Stimulated activated CD8-positive, alpha-beta memory T cell treated with anti-CD3 and anti-CD28 coated beads, Interleukin-2, amount 100 ng/mL, for 48 hours (primary cell): ENCODE measurements at regions not wholly inside any gene's neighbourhood (a gene's known extent, or its start where the extent isn't known, plus 50 kb on each side); places are given as distances from the start of the nearest gene placed in this dataset.
"Not testable (repeated sequence)": the region's sequence is repeated elsewhere in the genome, so short reads cannot be mapped to it uniquely, and the experiment has no call there.

ENCODE experiments used
- DNase-seq, 2 donors: peaks; one replicate each; pipeline ENCODE4 v3.0.0-alpha.2; 2020; ENCODE audit warnings: low read depth in 2 of 2

DNA sequence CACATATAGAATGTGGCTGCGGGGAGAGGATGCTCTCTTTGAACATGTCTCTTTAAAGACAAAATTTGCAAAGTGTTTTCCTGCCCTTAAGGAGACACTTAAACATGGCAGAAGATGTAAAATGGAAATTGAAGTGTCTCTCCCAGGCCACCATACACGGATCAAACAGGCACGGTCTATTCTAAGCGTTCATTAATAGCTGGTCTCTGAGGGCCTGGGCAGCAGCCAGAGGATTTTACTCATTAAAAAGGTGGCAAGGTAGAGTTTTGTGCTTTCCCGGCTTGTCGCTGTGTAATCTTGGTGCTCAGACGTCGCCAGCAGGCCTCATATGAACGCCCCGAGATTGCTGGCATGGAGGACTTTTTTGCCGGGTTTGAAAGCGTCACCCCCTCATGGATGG lies 205.5 kb downstream of the EMX2 start:
- DNase-seq, result no peak

GRCh38 chr10:117750616-117751015 lies 208.1 kb downstream of the EMX2 start:
- no peak for DNase-seq

DNA sequence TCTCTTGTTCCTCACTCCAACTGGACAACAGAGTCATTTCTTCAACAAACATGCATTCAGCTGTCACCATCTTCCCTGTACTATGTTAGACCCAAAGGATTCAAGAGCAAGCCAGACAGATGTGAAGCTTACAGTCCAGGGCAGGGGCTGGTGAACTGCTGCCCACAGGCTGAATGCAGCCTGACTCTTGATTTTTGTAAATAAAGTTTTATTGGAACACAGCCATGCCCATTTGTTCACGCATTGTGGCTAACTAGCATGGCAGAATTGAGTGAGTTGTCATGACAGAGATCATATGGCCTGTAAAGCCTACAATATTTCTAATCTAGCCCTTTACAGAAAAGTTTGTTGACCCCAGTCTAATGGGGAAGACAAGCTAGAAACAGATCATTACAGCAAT lies 208.7 kb downstream of the EMX2 start:
- DNase-seq, result no peak

DNA sequence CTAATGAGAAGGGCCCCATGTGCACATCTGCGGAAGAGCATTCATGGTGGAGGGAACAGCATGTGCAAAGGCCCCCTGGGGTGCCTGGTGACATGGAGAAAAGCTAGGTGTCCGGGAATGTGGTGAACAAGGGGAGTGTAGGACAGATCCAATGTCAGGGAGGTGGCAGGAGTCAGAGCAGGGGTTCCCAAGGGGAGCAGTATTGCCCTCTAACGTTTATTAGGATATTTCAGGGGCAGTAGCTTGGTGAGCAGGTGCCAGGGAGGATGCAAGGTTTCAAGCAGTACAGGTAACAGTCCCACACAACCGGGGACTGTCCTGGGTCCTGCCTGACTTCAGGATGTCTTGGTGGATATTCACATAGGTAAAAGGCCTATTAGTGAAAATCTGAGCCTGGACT lies 209.6 kb downstream of the EMX2 start:
- no peak for DNase-seq

DNA sequence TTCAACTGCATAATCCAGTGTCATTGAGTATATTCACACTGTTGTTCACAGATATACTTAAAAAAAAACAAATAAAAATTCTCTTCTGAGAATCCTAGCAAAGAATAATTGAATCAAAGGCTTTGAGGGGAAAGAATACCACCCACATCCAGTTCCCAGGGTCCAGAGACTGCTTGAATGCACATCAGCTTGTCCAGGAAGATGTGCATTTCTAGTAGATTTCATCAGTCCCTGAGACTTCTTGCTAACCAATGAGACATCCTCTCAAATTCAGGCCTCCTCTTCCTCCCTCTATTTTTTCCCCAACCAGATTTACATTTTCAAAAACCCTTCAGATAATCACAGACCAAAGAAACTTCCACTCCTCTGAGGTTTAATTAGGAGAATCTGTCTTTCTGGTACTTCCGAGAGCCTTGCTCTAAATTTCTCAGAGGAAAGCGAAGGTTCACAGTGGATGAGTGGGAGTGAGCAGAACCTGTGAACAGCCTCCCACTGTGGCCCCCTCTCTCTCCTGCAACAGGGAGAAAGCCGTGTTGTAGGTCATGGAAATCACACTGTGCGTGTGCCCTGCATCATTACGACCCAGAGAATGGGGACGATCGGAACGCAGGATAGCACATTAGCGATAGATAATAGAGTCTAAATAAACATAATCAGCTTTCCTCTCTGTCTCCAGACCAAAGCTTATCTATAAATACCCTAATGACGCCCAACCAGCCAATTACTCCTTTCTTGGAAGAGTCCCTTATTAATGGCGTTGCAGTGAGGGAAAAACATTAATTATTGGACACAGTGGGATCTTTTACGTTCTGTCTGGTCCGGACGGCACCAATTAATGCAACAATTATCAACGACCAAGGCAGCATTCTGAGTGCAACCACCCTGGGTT lies 212.5 kb downstream of the EMX2 start:
- DNase-seq, result no peak

- DNase-seq, result no peak
Observed at GRCh38 chr10:117755659-117756014, 213.1 kb downstream of the EMX2 start.

- DNase-seq, result no peak
Observed at GRCh38 chr10:117757086-117757720, 214.7 kb downstream of the EMX2 start.

DNA sequence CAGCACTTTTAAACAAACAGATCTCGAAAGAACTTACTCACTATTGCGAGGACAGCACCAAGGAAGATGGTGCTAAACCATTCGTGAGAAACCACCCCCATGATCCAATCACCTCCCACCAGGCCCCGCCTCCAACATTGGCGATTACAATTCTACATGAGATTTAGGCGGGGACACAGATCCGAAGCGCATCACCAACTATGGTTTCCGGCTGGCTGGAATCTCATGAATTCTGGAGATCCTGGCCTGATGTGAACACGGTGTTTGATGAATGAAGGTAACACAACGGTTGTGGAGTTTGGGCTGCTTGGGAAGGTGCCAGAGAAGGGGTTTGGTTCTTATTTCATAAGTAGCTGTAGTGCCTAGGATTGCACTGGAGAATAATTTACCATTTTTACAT lies 216.7 kb downstream of the EMX2 start:
- no peak for DNase-seq

GRCh38 chr10:117761695-117762094 lies 219.1 kb downstream of the EMX2 start:
- no peak for DNase-seq

DNA sequence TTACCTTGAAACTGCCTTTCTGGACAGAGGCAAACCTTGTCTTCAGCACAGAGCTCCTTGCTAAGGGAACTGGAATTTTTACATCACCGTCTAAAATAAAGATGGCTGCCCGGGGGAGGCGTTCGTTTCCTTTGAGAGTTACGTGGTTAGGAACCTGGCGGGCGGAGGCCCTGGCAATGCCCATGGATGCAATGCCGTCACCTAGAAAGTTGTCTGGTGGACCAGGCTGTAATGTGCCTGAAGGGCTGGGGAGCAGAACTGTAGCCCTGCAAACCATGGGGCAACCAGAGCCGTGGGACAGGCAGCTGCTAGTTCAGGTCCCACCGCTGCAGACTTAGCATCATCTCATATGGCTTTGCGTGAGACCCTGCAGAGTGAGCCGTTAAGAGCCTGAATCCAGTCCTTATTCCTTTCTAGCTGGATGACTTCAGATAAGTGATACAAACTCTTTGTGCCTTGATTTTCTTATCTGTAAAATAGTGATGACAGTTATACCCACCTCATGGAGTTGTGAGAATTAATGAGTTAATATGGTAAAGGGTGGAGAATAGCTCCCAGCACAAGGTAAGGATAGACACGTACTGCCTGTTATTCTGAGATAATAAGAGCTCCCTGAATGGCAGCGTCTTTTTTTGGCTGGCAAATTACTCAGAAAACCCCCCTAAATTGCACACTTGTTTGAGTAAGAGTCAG lies 219.7 kb downstream of the EMX2 start:
- DNase-seq, result no peak

DNA sequence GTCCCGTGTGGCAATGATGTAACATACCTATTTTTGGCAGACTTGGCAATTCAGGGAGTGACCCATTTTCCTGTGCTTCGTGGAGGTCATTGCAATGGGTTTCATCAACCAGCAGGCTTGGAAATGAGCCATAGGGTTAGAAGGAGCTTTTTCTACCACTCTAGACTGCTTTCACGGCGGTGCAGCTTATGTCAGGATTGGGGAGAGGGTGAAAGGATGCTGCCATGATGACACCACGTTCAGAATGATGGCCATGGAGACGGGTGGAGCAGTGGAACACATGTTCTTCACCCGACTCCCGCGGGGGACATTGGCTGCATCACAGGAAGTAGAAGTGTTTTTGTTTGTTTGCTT lies 220.2 kb downstream of the EMX2 start:
- no peak for DNase-seq

DNA sequence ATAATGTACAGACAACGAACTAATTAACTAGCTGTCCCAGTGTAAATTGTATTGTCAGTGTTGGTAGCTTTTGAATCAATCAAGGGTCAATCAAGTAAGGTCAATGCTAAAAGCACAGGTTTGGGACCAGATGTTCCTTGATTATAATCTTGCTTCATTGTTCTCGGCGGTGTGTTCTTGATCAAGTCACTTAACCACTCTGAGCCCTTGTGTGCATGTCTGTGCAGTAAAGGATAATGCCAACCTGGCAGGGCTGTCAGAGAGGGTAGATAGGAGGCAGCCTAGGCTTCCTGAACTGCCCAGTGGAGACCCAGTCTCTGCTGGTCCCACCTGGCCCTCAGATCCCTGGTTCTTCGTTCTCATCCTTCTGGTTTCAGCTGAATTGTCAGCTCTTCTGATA lies 221.0 kb downstream of the EMX2 start:
- no peak for DNase-seq

DNA sequence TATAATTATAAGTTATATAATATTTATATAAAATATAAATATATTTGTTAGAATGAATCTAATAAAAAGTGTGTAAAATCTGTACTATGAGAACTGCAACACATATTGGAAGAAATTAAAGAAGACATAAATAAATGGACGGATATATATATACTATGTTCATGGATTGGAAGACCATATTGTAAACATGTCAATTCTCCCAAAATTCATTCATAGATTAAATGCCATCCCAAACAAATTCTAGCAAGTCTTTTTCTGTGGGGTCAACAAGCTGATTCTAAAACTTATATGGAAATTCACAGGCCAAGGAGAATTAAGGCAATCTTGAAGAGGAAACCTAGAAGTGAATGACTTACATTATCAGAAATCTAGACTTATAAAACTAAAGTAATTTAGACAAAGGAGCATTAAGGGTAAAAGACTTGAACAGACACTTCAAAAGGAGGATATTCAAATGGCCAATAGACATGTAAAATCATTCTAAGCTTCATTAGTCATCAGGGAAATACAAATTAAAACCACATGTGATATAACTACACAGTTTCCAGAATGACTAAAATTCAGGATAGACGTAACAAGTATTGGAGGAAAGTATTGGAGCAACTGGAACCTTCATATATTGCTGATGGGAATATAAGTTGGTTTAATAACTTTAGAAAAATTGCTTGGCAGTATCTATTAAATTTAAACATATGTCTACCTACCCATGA lies 225.9 kb downstream of the EMX2 start:
- no peak for DNase-seq

- DNase-seq, result no peak
Observed at GRCh38 chr10:117775526-117775925, 233.0 kb downstream of the EMX2 start.

DNA sequence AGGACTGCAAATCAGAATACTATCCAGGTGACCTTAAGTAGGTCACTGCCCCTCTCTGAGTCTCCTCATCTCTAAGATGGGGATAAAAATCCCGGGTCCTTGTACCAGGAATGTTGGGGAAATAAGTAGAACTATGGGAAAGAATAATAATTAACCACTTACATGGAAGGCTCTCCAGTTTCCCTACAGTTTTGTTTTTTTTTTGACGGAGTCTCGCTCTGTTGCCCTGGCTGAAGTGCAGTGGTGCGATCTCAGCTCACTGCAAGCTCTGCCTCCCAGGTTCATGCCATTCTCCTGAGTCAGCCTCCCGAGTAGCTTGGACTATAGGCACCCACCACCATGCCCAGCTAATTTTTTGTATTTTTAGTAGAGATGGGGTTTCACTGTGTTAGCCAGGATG lies 234.7 kb downstream of the EMX2 start:
- not testable (repeated sequence) for DNase-seq

DNA sequence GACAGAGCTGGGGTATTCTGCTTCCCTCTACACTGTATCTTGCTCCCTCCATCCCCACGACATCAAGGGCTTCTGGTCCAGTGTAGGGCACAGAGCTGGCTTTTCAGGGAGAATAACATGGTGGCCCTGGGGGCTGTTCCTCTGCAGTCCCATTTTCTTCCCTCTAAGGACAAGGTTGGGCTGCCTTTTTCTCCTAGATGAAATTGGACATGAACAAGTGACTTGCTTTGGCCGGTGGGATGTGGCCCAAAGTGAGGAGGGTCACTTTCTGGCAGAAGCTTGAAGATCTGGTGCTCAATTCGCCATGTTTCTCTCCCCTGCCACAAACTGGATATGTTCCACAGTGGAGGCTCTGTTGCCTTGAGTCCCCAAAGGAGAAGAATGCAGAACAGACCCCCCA lies 235.7 kb downstream of the EMX2 start:
- DNase-seq, result no peak

- DNase-seq, result no peak
Observed at GRCh38 chr10:117780411-117780810, 237.9 kb downstream of the EMX2 start.

GRCh38 chr10:117781216-117781831 lies 238.8 kb downstream of the EMX2 start:
- DNase-seq, result no peak

DNA sequence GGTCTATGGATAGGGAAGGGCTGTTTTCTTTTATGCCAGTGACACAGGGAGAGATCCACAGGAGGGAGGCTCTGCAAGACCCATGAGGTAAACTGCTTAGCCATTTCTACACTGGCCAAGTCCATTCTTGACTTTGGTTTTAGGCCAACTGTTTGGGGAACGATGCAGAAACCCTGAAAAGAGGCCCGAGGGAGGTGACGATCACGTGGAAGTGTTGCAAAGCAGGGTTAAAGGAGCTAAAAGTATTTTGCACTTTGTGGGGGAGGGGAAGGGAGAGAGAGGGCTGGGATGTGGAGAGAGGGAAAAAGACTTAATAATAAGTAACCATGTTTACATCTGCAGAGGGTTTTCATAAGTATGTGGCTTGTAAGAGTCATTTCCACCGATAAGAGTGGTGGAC lies 239.7 kb downstream of the EMX2 start:
- no peak for DNase-seq

- DNase-seq, result no peak
Observed at GRCh38 chr10:117783698-117784395, 241.3 kb downstream of the EMX2 start.

DNA sequence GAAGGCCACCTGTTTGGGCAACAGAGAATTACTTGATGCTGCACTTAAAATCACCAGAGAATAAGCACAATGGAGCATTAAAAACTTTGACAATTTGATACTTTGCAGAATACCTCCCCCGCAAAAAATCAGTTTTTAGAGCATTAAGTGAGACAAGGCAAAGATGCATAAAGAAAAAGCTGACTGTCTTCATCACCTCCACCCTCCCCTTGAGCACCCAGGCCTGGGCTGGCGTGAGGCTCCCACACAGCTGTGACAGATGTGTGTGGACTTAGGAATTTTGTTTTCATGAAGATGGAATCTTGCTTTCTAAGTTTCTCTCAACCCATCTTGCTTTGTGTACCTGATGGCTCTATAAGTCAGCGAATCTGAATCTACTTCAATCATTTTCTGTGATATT lies 242.2 kb downstream of the EMX2 start:
- no peak for DNase-seq
